HCT116 (cell line): ENCODE measurements at regions not wholly inside any gene's neighbourhood (a gene's known extent, or its start where the extent isn't known, plus 50 kb on each side); places are given as distances from the start of the nearest gene placed in this dataset.

ENCODE experiments used
- ATAC-seq: fragments of 200-7000 bp; cut with Tn5 transposase; 2 replicates; pipeline ENCODE4 v1.9.1; 2020; ENCODE audit warnings: mild to moderate bottlenecking, moderate library complexity
- BruUV-seq: library from RNA; stranded (reverse); fragments of 400-500 nt; replicated peaks from 2 replicates; lab custom pipeline; 2021; lab: Mats Ljungman, UMichigan
- CTCF ChIA-PET: fragments of 300-600 bp; sonication (Branson Sonifier 250); formaldehyde crosslinking; loops from one replicate; lab custom pipeline; 2021; ENCODE audit warnings: antibody characterized with exemption; lab: Charles Lee
- POLR2A ChIA-PET: fragments of 300-600, 350-600 bp; sonication (Branson Sonifier 250); formaldehyde crosslinking; loops from one replicate; lab custom pipeline; 2021; ENCODE audit warnings: antibody characterized with exemption; lab: Charles Lee
- RAD21 ChIA-PET, 2 experiments: fragments of 300-600 bp; sonication (Branson Sonifier 250); formaldehyde crosslinking; loops; one replicate each; lab custom pipeline; 2023; ENCODE audit warnings: low total read pairs in 2 of 2; ENCODE audit not compliant: uncharacterized antibody in 2 of 2, unreplicated experiment in 2 of 2, low non-redundant PET in 1 of 2; lab: Charles Lee
- DNase-seq: peaks from one replicate; pipeline ENCODE4 v3.0.0-alpha.2; 2010; ENCODE audit warnings: low read depth, low spot score
- H2AFZ ChIP-seq: fragments of 200-600 bp; shearing (Covaris generic), sonication (generic); 2 replicates; pipeline ENCODE4 v1.6.1; 2017; ENCODE audit warnings: low read depth, mixed run types, mixed read lengths, antibody characterized with exemption, low read length; ENCODE audit not compliant: poor library complexity, severe bottlenecking
- H3K27ac ChIP-seq: 2 replicates; pipeline ENCODE4 v1.5.1; 2012; ENCODE audit warnings: low read depth, low read length
- H3K27me3 ChIP-seq: fragments of 200-600 bp; sonication (generic); 2 replicates; pipeline ENCODE4 v1.6.1; 2016; ENCODE audit warnings: mixed run types, low read length, mixed read lengths; ENCODE audit not compliant: insufficient read depth
- H3K36me3 ChIP-seq, 2 experiments: fragments of 200-500 bp in 1 of 2; fragments of 200-600 bp in 1 of 2; sonication (Bioruptor generic) in 1 of 2; sonication (generic) in 1 of 2; 2 replicates each; pipeline versions ENCODE4 v1.5.1 to v1.6.1; 2014 to 2016; ENCODE audit warnings: low read length in 2 of 2, inconsistent platforms in 1 of 2, mixed read lengths in 1 of 2, mixed run types in 1 of 2; ENCODE audit not compliant: insufficient read depth in 2 of 2, control insufficient read depth in 1 of 2
- H3K4me1 ChIP-seq, 2 experiments: fragments of 200-600 bp in 1 of 2; sonication (generic) in 1 of 2; 2 replicates each; pipeline versions ENCODE4 v1.5.1 to v1.6.1; 2012 to 2017; ENCODE audit warnings: low read length in 2 of 2, inconsistent platforms in 1 of 2, mild to moderate bottlenecking in 1 of 2, mixed read lengths in 1 of 2, mixed run types in 1 of 2, moderate library complexity in 1 of 2; ENCODE audit not compliant: insufficient read depth in 2 of 2, control insufficient read depth in 1 of 2
- H3K4me2 ChIP-seq: fragments of 200-600 bp; sonication (generic); 2 replicates; pipeline ENCODE4 v1.6.1; 2017; ENCODE audit warnings: mixed run types, low read length, mixed read lengths
- H3K4me3 ChIP-seq, 2 experiments: fragments of 200-600 bp in 1 of 2; sonication (generic) in 1 of 2; replicated peaks in 1 of 2; 2 replicates each; pipeline ENCODE4 v1.5.1; 2011 to 2016; ENCODE audit warnings: low read length in 2 of 2, control low read depth in 1 of 2, low read depth in 1 of 2, mild to moderate bottlenecking in 1 of 2, mixed read lengths in 1 of 2, mixed run types in 1 of 2
- H3K79me2 ChIP-seq: fragments of 200-600 bp; sonication (generic); 2 replicates; pipeline ENCODE4 v1.6.1; 2017; ENCODE audit warnings: mild to moderate bottlenecking, mixed run types, low read length, moderate library complexity, mixed read lengths; ENCODE audit not compliant: insufficient read depth
- H3K9ac ChIP-seq: fragments of 200-600 bp; sonication (generic); 2 replicates; pipeline ENCODE4 v1.6.1; 2016; ENCODE audit warnings: low read length, mixed read lengths
- H3K9me2 ChIP-seq: fragments of 200-600 bp; sonication (generic), shearing (Covaris generic); 2 replicates; pipeline ENCODE4 v1.6.1; 2017; ENCODE audit warnings: mixed run types, mild to moderate bottlenecking, moderate library complexity; ENCODE audit not compliant: insufficient read depth
- H3K9me3 ChIP-seq, 2 experiments: fragments of 200-500 bp in 1 of 2; fragments of 200-600 bp in 1 of 2; sonication (Bioruptor generic) in 1 of 2; sonication (generic) in 1 of 2; 2 replicates each; pipeline ENCODE4 v1.6.1; 2014 to 2017; ENCODE audit warnings: low read length in 2 of 2, mixed read lengths in 2 of 2, inconsistent platforms in 1 of 2, low read depth in 1 of 2, mild to moderate bottlenecking in 1 of 2, mixed run types in 1 of 2, moderate library complexity in 1 of 2; ENCODE audit not compliant: control insufficient read depth in 1 of 2, insufficient read depth in 1 of 2
- H4K20me1 ChIP-seq: fragments of 200-600 bp; sonication (generic), shearing (Covaris generic); 2 replicates; pipeline ENCODE4 v1.6.1; 2017; ENCODE audit warnings: mixed run types, mild to moderate bottlenecking, moderate library complexity; ENCODE audit not compliant: insufficient read depth
- CBX3 ChIP-seq: IDR thresholded peaks from 2 replicates; pipeline ENCODE4 v1.6.1; 2012; ENCODE audit warnings: low read depth
- CEBPB ChIP-seq: IDR thresholded peaks from 2 replicates; pipeline ENCODE4 v1.6.1; 2012; ENCODE audit warnings: low read depth
- CTCF ChIP-seq, 3 experiments: fragments of 200-600 bp in 1 of 3; sonication (generic) in 1 of 3; IDR thresholded peaks in 2 of 3; conservative IDR thresholded peaks in 1 of 3; 2 replicates each; pipeline ENCODE4 v1.5.1; 2012 to 2017; ENCODE audit warnings: low read depth in 2 of 3, low read length in 2 of 3, antibody characterized with exemption in 1 of 3, borderline replicate concordance in 1 of 3, control low read depth in 1 of 3, mild to moderate bottlenecking in 1 of 3, mixed read lengths in 1 of 3, mixed run types in 1 of 3, moderate library complexity in 1 of 3; ENCODE audit not compliant: insufficient read depth in 1 of 3
- EGR1 ChIP-seq: IDR thresholded peaks from 2 replicates; pipeline ENCODE4 v1.6.1; 2012; ENCODE audit warnings: low read depth
- ELF1 ChIP-seq: IDR thresholded peaks from 2 replicates; pipeline ENCODE4 v1.6.1; 2012; ENCODE audit warnings: low read depth, borderline replicate concordance
- EZH2 ChIP-seq: fragments of 200-600 bp; sonication (generic); IDR thresholded peaks from 2 replicates; pipeline ENCODE4 v1.6.1; 2017; ENCODE audit warnings: antibody characterized with exemption, mixed run types
- EZH2phosphoT487 ChIP-seq: fragments of 200-600 bp; IDR thresholded peaks from 2 replicates; pipeline ENCODE4 v1.6.1; 2018; ENCODE audit warnings: antibody characterized with exemption, borderline replicate concordance
- FOSL1 ChIP-seq: IDR thresholded peaks from 2 replicates; pipeline ENCODE4 v1.6.1; 2012; ENCODE audit warnings: low read depth
- POLR2A ChIP-seq: IDR thresholded peaks from 2 replicates; pipeline ENCODE4 v1.7.0; 2011; ENCODE audit warnings: borderline replicate concordance; ENCODE audit not compliant: insufficient read depth, insufficient read length; ENCODE audit errors: extremely low read depth
- SIN3A ChIP-seq: IDR thresholded peaks from 2 replicates; pipeline ENCODE4 v1.6.1; 2012; ENCODE audit warnings: low read depth
- SP1 ChIP-seq: IDR thresholded peaks from 2 replicates; pipeline ENCODE4 v1.6.1; 2012; ENCODE audit warnings: low read depth
- SRF ChIP-seq: IDR thresholded peaks from 2 replicates; pipeline ENCODE4 v1.6.1; 2012; ENCODE audit warnings: low read depth
- TCF7L2 ChIP-seq: IDR thresholded peaks from 2 replicates; pipeline ENCODE4 v1.7.0; 2011; ENCODE audit warnings: borderline replicate concordance, inconsistent platforms; ENCODE audit not compliant: insufficient read depth, insufficient read length; ENCODE audit errors: extremely low read depth
- YY1 ChIP-seq: IDR thresholded peaks from 2 replicates; pipeline ENCODE4 v1.6.1; 2011; ENCODE audit warnings: low read length, low read depth, moderate library complexity, mild to moderate bottlenecking; ENCODE audit not compliant: insufficient replicate concordance; ENCODE audit errors: extremely low read depth
- ZBTB33 ChIP-seq: IDR thresholded peaks from 2 replicates; pipeline ENCODE4 v1.6.1; 2011; ENCODE audit warnings: mild to moderate bottlenecking, low read length, moderate library complexity; ENCODE audit not compliant: insufficient replicate concordance; ENCODE audit errors: extremely low read depth
- ZFX ChIP-seq: fragments of 450-650 bp; IDR thresholded peaks from 2 replicates; pipeline ENCODE4 v1.6.1; 2017
- ZNF274 ChIP-seq: fragments of 200-500 bp; sonication (Bioruptor generic); IDR thresholded peaks from 2 replicates; pipeline ENCODE4 v1.6.1; 2014; ENCODE audit warnings: mild to moderate bottlenecking, low read depth, low read length, inconsistent platforms
- intact Hi-C: fragments of 100-400 bp; cut with micrococcal nuclease; formaldehyde crosslinking; loops from 2 replicates; pipeline ENCODE4 v1.10.0; 2022
- TF ChIP-seq, protein P1 (sequence below): IDR thresholded peaks from 2 replicates; pipeline ENCODE4 v1.6.1; 2012
- TF ChIP-seq, protein P2 (sequence below): IDR thresholded peaks from 2 replicates; pipeline ENCODE4 v1.6.1; 2012
- TF ChIP-seq, protein P3 (sequence below): IDR thresholded peaks from 2 replicates; pipeline ENCODE4 v1.6.1; 2012; ENCODE audit warnings: low read depth

- Histone ChIP-seq H3K9me2 (no peaks in the 10 kb centered on the region; the same call in 1 of the 2 replicates), H3K9ac (no peak overlapping the region), H3K27me3 (no peaks in the 10 kb centered on the region), H4K20me1 (no peaks in the 10 kb centered on the region), H3K79me2 (no peaks in the 10 kb centered on the region), H3K4me3 (no peak overlapping the region), H3K4me2 (no peak overlapping the region), H3K9me3 (no peaks in the 10 kb centered on the region), H2AFZ (no peak overlapping the region), H3K27ac (no peak overlapping the region), H3K4me1 (no peaks in the 10 kb centered on the region), H3K36me3 (no peaks in the 10 kb centered on the region)
- RAD21 ChIA-PET = interaction anchor here in 1 of 2 experiments (0.7 kb wide), 1 partner anchor 340 kb away, joined by 3 read pairs; no protein-coding TSS in a partner anchor
- CTCF ChIA-PET = no interaction called here
- DNase-seq (no peak), ATAC-seq (no peak)
- intact Hi-C loops = no loop called here
- POLR2A ChIA-PET = no interaction called here
- BruUV-seq = no TSS peak
- no peak for TF ChIP-seq SP1
- no peak for TF ChIP-seq TCF7L2
- no peak for TF ChIP-seq YY1
- TF ChIP-seq, protein P1, sequence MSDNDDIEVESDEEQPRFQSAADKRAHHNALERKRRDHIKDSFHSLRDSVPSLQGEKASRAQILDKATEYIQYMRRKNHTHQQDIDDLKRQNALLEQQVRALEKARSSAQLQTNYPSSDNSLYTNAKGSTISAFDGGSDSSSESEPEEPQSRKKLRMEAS = no peak
- no peak for TF ChIP-seq CEBPB
- TF ChIP-seq POLR2A = no peak
- TF ChIP-seq EZH2phosphoT487 = no peak
- TF ChIP-seq EZH2 = no peak
- TF ChIP-seq ZBTB33 = no peak
- TF ChIP-seq, protein P2, sequence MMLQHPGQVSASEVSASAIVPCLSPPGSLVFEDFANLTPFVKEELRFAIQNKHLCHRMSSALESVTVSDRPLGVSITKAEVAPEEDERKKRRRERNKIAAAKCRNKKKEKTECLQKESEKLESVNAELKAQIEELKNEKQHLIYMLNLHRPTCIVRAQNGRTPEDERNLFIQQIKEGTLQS = no peak
- TF ChIP-seq EGR1 = no peak
- TF ChIP-seq CTCF (IDR thresholded peaks at IDR 0.05 in 2 of 3, conservative IDR thresholded peaks at IDR 0.05 in 1 of 3; ENCODE audit: borderline replicate concordance in 1 of 3, insufficient read depth in 1 of 3, low read depth in 2 of 3, low read length in 2 of 3) = no peak
- TF ChIP-seq FOSL1 = no peak
- TF ChIP-seq ELF1 = no peak
- no peak for TF ChIP-seq SIN3A
- TF ChIP-seq SRF = no peak
- no peak for TF ChIP-seq ZNF274
- no peak for TF ChIP-seq CBX3
- no peak for TF ChIP-seq ZFX
- TF ChIP-seq, protein P3, sequence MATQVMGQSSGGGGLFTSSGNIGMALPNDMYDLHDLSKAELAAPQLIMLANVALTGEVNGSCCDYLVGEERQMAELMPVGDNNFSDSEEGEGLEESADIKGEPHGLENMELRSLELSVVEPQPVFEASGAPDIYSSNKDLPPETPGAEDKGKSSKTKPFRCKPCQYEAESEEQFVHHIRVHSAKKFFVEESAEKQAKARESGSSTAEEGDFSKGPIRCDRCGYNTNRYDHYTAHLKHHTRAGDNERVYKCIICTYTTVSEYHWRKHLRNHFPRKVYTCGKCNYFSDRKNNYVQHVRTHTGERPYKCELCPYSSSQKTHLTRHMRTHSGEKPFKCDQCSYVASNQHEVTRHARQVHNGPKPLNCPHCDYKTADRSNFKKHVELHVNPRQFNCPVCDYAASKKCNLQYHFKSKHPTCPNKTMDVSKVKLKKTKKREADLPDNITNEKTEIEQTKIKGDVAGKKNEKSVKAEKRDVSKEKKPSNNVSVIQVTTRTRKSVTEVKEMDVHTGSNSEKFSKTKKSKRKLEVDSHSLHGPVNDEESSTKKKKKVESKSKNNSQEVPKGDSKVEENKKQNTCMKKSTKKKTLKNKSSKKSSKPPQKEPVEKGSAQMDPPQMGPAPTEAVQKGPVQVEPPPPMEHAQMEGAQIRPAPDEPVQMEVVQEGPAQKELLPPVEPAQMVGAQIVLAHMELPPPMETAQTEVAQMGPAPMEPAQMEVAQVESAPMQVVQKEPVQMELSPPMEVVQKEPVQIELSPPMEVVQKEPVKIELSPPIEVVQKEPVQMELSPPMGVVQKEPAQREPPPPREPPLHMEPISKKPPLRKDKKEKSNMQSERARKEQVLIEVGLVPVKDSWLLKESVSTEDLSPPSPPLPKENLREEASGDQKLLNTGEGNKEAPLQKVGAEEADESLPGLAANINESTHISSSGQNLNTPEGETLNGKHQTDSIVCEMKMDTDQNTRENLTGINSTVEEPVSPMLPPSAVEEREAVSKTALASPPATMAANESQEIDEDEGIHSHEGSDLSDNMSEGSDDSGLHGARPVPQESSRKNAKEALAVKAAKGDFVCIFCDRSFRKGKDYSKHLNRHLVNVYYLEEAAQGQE = no peak
These were observed 113.4 kb upstream of the CDK6 start for GRCh38 chr7:92949748-92950147.
